GM12878 (cell line): ENCODE measurements at regions not wholly inside any gene's neighbourhood (a gene's known extent, or its start where the extent isn't known, plus 50 kb on each side); places are given as distances from the start of the nearest gene placed in this dataset.

ENCODE experiments used
- ATAC-seq: fragments of 200-7000 bp; cut with Tn5 transposase; 3 replicates; pipeline ENCODE4 v1.9.1; 2020; ENCODE audit warnings: mild to moderate bottlenecking, moderate library complexity
- BruUV-seq: library from RNA; stranded (reverse); fragments of 400-500 nt; replicated peaks from 2 replicates; lab custom pipeline; 2021; lab: Mats Ljungman, UMichigan
- CTCF ChIA-PET: fragments of 300-600 bp; sonication (Branson Sonifier 250); formaldehyde crosslinking; extraction: SDS; loops from one replicate; lab custom pipeline; 2021; ENCODE audit warnings: inconsistent platforms; lab: Yijun Ruan, JAX
- POLR2A ChIA-PET: fragments of 350-600 bp; formaldehyde crosslinking; extraction: SDS; loops from one replicate; lab custom pipeline; 2021; ENCODE audit warnings: inconsistent platforms; lab: Charles Lee
- RAD21 ChIA-PET: fragments of 300-600 bp; sonication (Branson Sonifier 250); formaldehyde crosslinking; loops from one replicate; lab custom pipeline; 2023; ENCODE audit warnings: antibody characterized with exemption; ENCODE audit not compliant: unreplicated experiment; lab: Charles Lee
- SMC1A ChIA-PET: fragments of 300-600 bp; sonication (Branson Sonifier 250); formaldehyde crosslinking; loops from one replicate; lab custom pipeline; 2023; ENCODE audit not compliant: unreplicated experiment, uncharacterized antibody; lab: Charles Lee
- DNase-seq: peaks from one replicate; pipeline ENCODE4 v3.0.0-alpha.2; 2011; ENCODE audit warnings: low read depth, low spot score
- FAIRE-seq: peaks from 3 replicates; lab custom pipeline; 2011; peaks lifted over from hg19 to GRCh38; lab: Jason Lieb, UNC
- H2AFZ ChIP-seq: 2 replicates; pipeline ENCODE4 v1.6.0; 2011; ENCODE audit warnings: low read depth, low read length, control low read depth; ENCODE audit not compliant: control insufficient read depth
- H3K27ac ChIP-seq: 2 replicates; pipeline ENCODE4 v1.5.1; 2011; ENCODE audit warnings: control low read depth; ENCODE audit not compliant: control insufficient read depth, insufficient read depth
- H3K27me3 ChIP-seq, 2 experiments: replicated peaks in 1 of 2; 2 replicates each; pipeline versions ENCODE4 v1.6.0 to v1.6.1; 2011; ENCODE audit warnings: low read length in 1 of 2; ENCODE audit not compliant: control insufficient read depth in 2 of 2, insufficient read depth in 2 of 2
- H3K36me3 ChIP-seq, 2 experiments: 2 replicates each; pipeline ENCODE4 v1.5.1; 2011; ENCODE audit warnings: low read length in 1 of 2; ENCODE audit not compliant: control insufficient read depth in 2 of 2, insufficient read depth in 2 of 2
- H3K4me1 ChIP-seq: 2 replicates; pipeline ENCODE4 v1.6.1; 2011; ENCODE audit warnings: mild to moderate bottlenecking, low read length, moderate library complexity, mixed read lengths; ENCODE audit not compliant: control insufficient read depth, insufficient read depth
- H3K4me2 ChIP-seq: 2 replicates; pipeline ENCODE4 v1.6.0; 2011; ENCODE audit warnings: control low read depth; ENCODE audit not compliant: control insufficient read depth, insufficient read depth
- H3K4me3 ChIP-seq: fragments of 200-600 bp; sonication (generic); 2 replicates; pipeline ENCODE4 v1.5.1; 2016
- H3K79me2 ChIP-seq: 2 replicates; pipeline ENCODE4 v1.6.0; 2011; ENCODE audit warnings: low read length; ENCODE audit not compliant: control insufficient read depth, insufficient read depth
- H3K9ac ChIP-seq: 2 replicates; pipeline ENCODE4 v1.8.0; 2011; ENCODE audit warnings: low read length, control low read depth, mixed read lengths; ENCODE audit not compliant: control insufficient read depth, insufficient read depth
- H3K9me3 ChIP-seq: replicated peaks from 3 replicates; pipeline ENCODE4 v1.5.1; 2011; ENCODE audit warnings: mild to moderate bottlenecking, low read length; ENCODE audit not compliant: control insufficient read depth, insufficient read depth
- H4K20me1 ChIP-seq: 2 replicates; pipeline ENCODE4 v1.6.0; 2011; ENCODE audit not compliant: control insufficient read depth, insufficient read depth
- GABPA ChIP-seq: IDR thresholded peaks from 2 replicates; pipeline ENCODE4 v1.6.1; 2014; ENCODE audit warnings: antibody characterized with exemption, low read depth, mild to moderate bottlenecking, inconsistent platforms
- LARP7 ChIP-seq: fragments of 450-650 bp; IDR thresholded peaks from 2 replicates; pipeline ENCODE4 v1.6.1; 2017; ENCODE audit warnings: mild to moderate bottlenecking
- NRF1 ChIP-seq: conservative IDR thresholded peaks from 2 replicates; pipeline ENCODE4 v1.6.1; 2011; ENCODE audit warnings: mild to moderate bottlenecking, low read depth, low read length, improper control_type of control experiment
- PML ChIP-seq: IDR thresholded peaks from 2 replicates; pipeline ENCODE4 v1.6.1; 2012; ENCODE audit warnings: low read length, inconsistent platforms
- WGBS: methylation state at CpG from one replicate; pipeline ENCODE4 v1.1.6; 2016; ENCODE audit warnings: low lambda C conversion rate; ENCODE audit not compliant: insufficient replicate concordance, insufficient coverage; ENCODE audit errors: missing lambda C conversion rate; 5-methylcytosine and 5-hydroxymethylcytosine counted together
- in situ Hi-C: fragments of 300-500 bp; cut with MboI; formaldehyde crosslinking; loops from 9 replicates; pipeline ENCODE4 v1.14.3; 2018; ENCODE audit warnings: mixed read lengths
- intact Hi-C: fragments of 100-400 bp; cut with micrococcal nuclease; formaldehyde crosslinking; loops from one replicate; pipeline ENCODE4 v1.14.2; 2022; ENCODE audit not compliant: unreplicated experiment
- TF ChIP-seq, protein P1 (sequence below): IDR thresholded peaks from 2 replicates; pipeline ENCODE4 v1.6.1; 2012; ENCODE audit warnings: improper control_type of control experiment, low read depth, low read length; ENCODE audit not compliant: insufficient replicate concordance

- no peak overlapping the region for H3K4me2 ChIP-seq
- H3K4me1 ChIP-seq: no peaks in the 10 kb centered on the region
- intact Hi-C loops: no loop called here
- H3K4me3 ChIP-seq: no peak overlapping the region
- peaks cover 5 to 13% of the 10 kb centered on the region in 2 experiments for H3K27me3 ChIP-seq
- ChIA-PET POLR2A (no interaction called here), RAD21 (no interaction called here), CTCF (no interaction called here), SMC1A (no interaction called here)
- no peak overlapping the region for H3K27ac ChIP-seq
- DNase-seq: no peak
- no peaks in the 10 kb centered on the region for H3K9me3 ChIP-seq
- no TSS peak for BruUV-seq
- H4K20me1 ChIP-seq: no peaks in the 10 kb centered on the region
- H3K79me2 ChIP-seq: no peaks in the 10 kb centered on the region
- ATAC-seq: no peak
- H3K36me3 ChIP-seq: no peaks in the 10 kb centered on the region
- in situ Hi-C loops: no loop called here
- WGBS: 54% methylated on average over 5 of the region's 5 CpGs
- H3K9ac ChIP-seq: no peak overlapping the region
- FAIRE-seq: no peak
- no peak for TF ChIP-seq PML
- no peak for TF ChIP-seq NRF1
- TF ChIP-seq, protein P1, sequence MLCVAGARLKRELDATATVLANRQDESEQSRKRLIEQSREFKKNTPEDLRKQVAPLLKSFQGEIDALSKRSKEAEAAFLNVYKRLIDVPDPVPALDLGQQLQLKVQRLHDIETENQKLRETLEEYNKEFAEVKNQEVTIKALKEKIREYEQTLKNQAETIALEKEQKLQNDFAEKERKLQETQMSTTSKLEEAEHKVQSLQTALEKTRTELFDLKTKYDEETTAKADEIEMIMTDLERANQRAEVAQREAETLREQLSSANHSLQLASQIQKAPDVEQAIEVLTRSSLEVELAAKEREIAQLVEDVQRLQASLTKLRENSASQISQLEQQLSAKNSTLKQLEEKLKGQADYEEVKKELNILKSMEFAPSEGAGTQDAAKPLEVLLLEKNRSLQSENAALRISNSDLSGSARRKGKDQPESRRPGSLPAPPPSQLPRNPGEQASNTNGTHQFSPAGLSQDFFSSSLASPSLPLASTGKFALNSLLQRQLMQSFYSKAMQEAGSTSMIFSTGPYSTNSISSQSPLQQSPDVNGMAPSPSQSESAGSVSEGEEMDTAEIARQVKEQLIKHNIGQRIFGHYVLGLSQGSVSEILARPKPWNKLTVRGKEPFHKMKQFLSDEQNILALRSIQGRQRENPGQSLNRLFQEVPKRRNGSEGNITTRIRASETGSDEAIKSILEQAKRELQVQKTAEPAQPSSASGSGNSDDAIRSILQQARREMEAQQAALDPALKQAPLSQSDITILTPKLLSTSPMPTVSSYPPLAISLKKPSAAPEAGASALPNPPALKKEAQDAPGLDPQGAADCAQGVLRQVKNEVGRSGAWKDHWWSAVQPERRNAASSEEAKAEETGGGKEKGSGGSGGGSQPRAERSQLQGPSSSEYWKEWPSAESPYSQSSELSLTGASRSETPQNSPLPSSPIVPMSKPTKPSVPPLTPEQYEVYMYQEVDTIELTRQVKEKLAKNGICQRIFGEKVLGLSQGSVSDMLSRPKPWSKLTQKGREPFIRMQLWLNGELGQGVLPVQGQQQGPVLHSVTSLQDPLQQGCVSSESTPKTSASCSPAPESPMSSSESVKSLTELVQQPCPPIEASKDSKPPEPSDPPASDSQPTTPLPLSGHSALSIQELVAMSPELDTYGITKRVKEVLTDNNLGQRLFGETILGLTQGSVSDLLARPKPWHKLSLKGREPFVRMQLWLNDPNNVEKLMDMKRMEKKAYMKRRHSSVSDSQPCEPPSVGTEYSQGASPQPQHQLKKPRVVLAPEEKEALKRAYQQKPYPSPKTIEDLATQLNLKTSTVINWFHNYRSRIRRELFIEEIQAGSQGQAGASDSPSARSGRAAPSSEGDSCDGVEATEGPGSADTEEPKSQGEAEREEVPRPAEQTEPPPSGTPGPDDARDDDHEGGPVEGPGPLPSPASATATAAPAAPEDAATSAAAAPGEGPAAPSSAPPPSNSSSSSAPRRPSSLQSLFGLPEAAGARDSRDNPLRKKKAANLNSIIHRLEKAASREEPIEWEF: no peak
- TF ChIP-seq LARP7: no peak
- TF ChIP-seq GABPA: no peak
- no peak overlapping the region for H2AFZ ChIP-seq
These were observed 101.9 kb upstream of the ARMC2 start for GRCh38 chr6:108746366-108746765.
